Aorta (tissue), 5 donors: ENCODE measurements at regions not wholly inside any gene's neighbourhood (a gene's known extent, or its start where the extent isn't known, plus 50 kb on each side); places are given as distances from the start of the nearest gene placed in this dataset.
"Not testable (repeated sequence)": the region's sequence is repeated elsewhere in the genome, so short reads cannot be mapped to it uniquely, and the experiment has no call there.

Experiments
- ATAC-seq: fragments of 200-7000 bp; cut with Tn5 transposase; one replicate; pipeline ENCODE4 v1.9.1; 2022; ENCODE audit warnings: moderate library complexity; ENCODE audit not compliant: low FRiP score
- DNase-seq, 2 donors: peaks; one replicate each; pipeline ENCODE4 v3.0.0-alpha.2; 2020
- H3K27ac ChIP-seq, 2 donors: one replicate each; pipeline ENCODE4 v1.5.1; 2013; ENCODE audit warnings: low read length in 2 of 2, mild to moderate bottlenecking in 2 of 2, moderate library complexity in 2 of 2, control low read depth in 1 of 2, inconsistent platforms in 1 of 2, low read depth in 1 of 2
- H3K27me3 ChIP-seq, 2 donors: one replicate each; pipeline ENCODE4 v1.6.1; 2013; ENCODE audit warnings: control low read depth in 1 of 2, low read length in 1 of 2, mild to moderate bottlenecking in 1 of 2, moderate library complexity in 1 of 2; ENCODE audit not compliant: insufficient read depth in 2 of 2, control insufficient read depth in 1 of 2
- H3K36me3 ChIP-seq, 2 donors: one replicate each; pipeline ENCODE4 v1.6.1; 2013; ENCODE audit warnings: control low read depth in 1 of 2, low read length in 1 of 2, mild to moderate bottlenecking in 1 of 2; ENCODE audit not compliant: insufficient read depth in 2 of 2, control insufficient read depth in 1 of 2
- H3K4me1 ChIP-seq, 2 donors: one replicate each; pipeline ENCODE4 v1.6.1; 2013; ENCODE audit warnings: low read length in 2 of 2, control low read depth in 1 of 2, mild to moderate bottlenecking in 1 of 2, moderate library complexity in 1 of 2; ENCODE audit not compliant: insufficient read depth in 2 of 2, control insufficient read depth in 1 of 2
- H3K4me3 ChIP-seq, 2 donors: one replicate each; pipeline ENCODE4 v1.5.1; 2013; ENCODE audit warnings: low read length in 2 of 2, control low read depth in 1 of 2, mild to moderate bottlenecking in 1 of 2
- H3K9me3 ChIP-seq: one replicate; pipeline ENCODE4 v1.6.1; 2013; ENCODE audit warnings: mild to moderate bottlenecking, low read length; ENCODE audit not compliant: control insufficient read depth
- WGBS, 2 donors: extraction: QIAGEN DNeasy Blood & Tissue Kit; methylation state at CpG; one replicate each; pipeline ENCODE4 v1.1.7; 2013; 5-methylcytosine and 5-hydroxymethylcytosine counted together
- intact Hi-C, 2 donors: fragments of 100-400 bp; cut with DNase I; formaldehyde crosslinking; loops; one replicate each; pipeline versions ENCODE4 v1.14.2 to v1.15.0; 2022
- donor health status: healthy with polysubstance abuse.
- donor health status: Bipolar disorder and iron deficiency.
- donor health status: DM: no; HTN: no; CAD: no.
- donor health status: DM: no; HTN: no; CAD: no.
- donor health status: DM: yes; HTN: yes; CAD: no.

DNA sequence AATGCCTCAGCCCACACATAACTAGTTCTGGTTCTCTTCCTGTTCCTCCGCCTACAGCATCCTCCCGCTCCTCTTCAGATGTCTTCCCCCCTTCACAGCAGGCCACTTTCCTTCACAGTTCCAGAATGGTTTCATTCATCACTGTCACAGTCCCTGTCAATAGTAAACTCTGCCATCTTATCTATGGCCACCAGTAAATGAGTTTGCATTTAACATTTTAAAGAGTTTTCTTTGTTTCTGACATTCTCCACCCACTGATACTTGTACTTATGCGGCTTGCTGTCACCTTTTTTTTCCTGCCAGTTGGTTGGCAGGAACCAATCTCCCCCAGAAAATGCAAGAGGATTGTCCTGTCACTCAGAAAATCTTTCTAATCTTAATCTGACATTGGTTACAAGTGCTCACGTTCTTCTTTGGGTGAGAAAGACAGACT, 114.1 kb downstream of the GLUD2 start:
- Histone ChIP-seq H3K4me3 (no peak overlapping the region), H3K27me3 (no peaks in the 10 kb centered on the region), H3K36me3 (no peaks in the 10 kb centered on the region), H3K27ac (no peak overlapping the region), H3K4me1 (no peaks in the 10 kb centered on the region), H3K9me3 (no peaks in the 10 kb centered on the region)
- ATAC-seq (no peak), DNase-seq (no peak)
- WGBS, 2 donors = 37 to 46% methylated on average over 4 of the region's 4 CpGs
- intact Hi-C loops = no loop called here

DNA sequence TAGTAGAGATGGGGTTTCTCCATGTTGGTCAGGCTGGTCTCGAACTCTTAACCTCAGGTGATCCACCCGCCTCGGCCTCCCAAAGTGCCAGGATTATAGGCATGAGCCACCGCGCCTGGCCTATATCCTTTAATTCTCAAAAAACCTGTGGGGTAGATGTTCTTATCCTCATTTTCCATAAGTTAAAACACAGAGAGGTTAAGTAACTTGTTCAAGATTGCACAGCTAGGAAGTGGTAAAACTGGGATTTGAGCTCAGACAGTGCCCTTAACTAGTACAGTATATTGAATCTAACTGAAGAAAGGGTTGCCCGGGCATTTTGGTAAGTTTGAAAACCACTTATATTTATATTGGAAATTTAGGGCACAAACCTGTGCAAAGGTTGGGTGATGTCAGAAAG, 116.0 kb downstream of the GLUD2 start:
- no peaks in the 10 kb centered on the region for H3K36me3 ChIP-seq
- DNase-seq = no peak
- H3K4me1 ChIP-seq = no peaks in the 10 kb centered on the region
- no peak overlapping the region for H3K4me3 ChIP-seq
- no peak for ATAC-seq
- H3K27me3 ChIP-seq = no peaks in the 10 kb centered on the region
- no peaks in the 10 kb centered on the region for H3K9me3 ChIP-seq
- no peak overlapping the region for H3K27ac ChIP-seq
- 95 to 98% methylated on average over 6 of the region's 6 CpGs for WGBS, 2 donors
- intact Hi-C loops = no loop called here

DNA sequence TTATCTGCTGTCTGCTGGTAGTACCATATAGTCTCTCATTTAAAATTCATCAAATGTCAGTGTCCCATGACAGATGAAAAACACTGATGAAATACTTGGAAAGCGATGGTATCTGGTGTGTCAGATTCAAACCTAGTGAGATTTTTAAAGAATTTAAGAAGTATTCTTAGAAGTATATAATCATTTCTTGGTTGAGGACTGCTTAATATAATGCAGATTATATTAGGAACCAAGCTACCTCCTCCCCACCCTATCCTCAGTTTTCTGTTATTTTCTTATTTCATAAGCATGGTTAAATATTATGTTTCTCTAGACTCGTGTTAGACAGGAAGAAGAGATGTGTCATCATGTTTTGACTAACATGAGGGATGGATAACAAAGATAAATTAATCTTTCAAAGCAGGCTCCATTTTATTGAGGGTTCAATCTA, 118.5 kb downstream of the GLUD2 start:
- Histone ChIP-seq H3K4me1 (no peaks in the 10 kb centered on the region), H3K27ac (no peak overlapping the region), H3K27me3 (no peaks in the 10 kb centered on the region), H3K36me3 (no peaks in the 10 kb centered on the region), H3K4me3 (no peak overlapping the region), H3K9me3 (no peaks in the 10 kb centered on the region)
- ATAC-seq = no peak
- intact Hi-C loops = no loop called here
- WGBS, 2 donors = 38 to 49% methylated on average over 2 of the region's 2 CpGs
- no peak for DNase-seq

DNA sequence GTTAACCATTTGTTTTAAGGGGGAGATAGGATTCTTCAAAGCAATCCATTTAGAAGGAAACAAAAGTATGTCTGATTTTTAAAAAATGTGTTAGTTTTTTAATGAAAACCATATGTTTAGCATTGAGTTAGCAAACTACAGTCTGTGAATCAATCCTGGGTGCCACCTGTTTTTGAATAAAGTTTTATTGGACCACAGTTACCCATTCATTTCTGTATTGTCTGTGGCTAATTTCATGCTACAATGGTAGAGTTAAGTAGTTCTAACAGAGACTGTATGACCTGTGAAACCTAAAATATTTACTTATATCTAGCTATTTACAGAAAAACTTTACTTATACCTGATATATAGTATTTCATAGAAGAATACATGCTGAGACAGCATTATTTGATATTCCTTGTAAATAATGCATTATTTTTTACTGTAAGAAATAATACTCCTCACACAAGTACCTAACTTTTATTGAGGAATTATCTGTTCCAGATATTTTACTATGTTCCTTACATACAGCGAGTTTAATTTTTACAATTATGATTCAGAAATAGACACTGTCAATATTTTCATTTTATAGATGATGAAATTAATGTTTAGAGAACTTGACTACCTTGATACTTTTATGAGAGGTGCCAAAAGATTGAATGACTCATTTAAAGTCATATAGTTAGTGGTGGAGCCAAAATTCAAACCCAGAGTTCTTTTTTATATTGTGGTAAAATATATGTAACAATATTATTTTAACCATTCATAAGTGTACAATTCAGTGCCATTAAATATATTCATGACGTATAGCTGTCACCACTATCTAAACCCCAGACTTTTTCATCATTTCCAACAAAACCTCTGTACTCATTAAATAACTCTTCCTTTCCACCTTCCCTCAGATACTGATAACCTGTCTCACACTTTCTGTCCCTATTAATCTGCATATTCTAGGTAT, 122.0 kb downstream of the GLUD2 start:
- no peak overlapping the region for H3K4me3 ChIP-seq
- H3K36me3 ChIP-seq = no peaks in the 10 kb centered on the region
- DNase-seq (no peak), ATAC-seq (no peak)
- H3K27ac ChIP-seq = no peak overlapping the region
- H3K4me1 ChIP-seq = no peaks in the 10 kb centered on the region
- WGBS, 2 donors = 46 to 82% methylated on average over 2 of the region's 2 CpGs
- H3K9me3 ChIP-seq = no peaks in the 10 kb centered on the region
- H3K27me3 ChIP-seq = no peaks in the 10 kb centered on the region
- intact Hi-C loops = no loop called here

DNA sequence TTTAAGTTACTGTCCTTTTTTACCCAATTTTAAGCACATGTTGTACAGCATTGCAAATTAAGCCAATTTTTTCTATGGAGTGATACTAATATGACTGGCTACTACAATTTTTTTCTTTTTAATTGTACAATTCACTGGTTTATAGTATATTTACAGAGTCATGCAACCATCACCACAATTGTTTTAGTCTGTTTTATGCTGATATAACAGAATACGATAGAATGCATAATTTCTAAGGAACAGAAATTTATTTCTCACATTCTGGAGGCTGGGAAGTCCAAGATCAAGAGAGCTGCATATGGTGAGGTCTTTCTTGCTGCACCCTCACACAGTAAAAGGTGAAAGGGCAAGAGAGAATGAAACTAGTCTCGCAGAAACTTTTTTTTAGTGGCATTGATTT, 125.3 kb downstream of the GLUD2 start:
- intact Hi-C loops = no loop called here
- Histone ChIP-seq H3K9me3 (no peaks in the 10 kb centered on the region), H3K27ac (no peak overlapping the region), H3K4me1 (no peaks in the 10 kb centered on the region), H3K4me3 (no peak overlapping the region), H3K36me3 (no peaks in the 10 kb centered on the region), H3K27me3 (no peaks in the 10 kb centered on the region)
- DNase-seq (no peak), ATAC-seq (no peak)
- 71 to 92% methylated on average over 2 of the region's 2 CpGs for WGBS, 2 donors

GRCh38 chrX:121179972-121180371, 132.6 kb downstream of the GLUD2 start:
- Histone ChIP-seq H3K4me3 (no peak overlapping the region), H3K27me3 (no peaks in the 10 kb centered on the region), H3K36me3 (no peaks in the 10 kb centered on the region), H3K27ac (no peak overlapping the region), H3K4me1 (no peaks in the 10 kb centered on the region), H3K9me3 (no peaks in the 10 kb centered on the region)
- intact Hi-C loops = no loop called here
- ATAC-seq = no peak
- 70 to 78% methylated on average over 1 of the region's 1 CpG for WGBS, 2 donors
- no peak for DNase-seq

- Histone ChIP-seq H3K36me3 (no peaks in the 10 kb centered on the region), H3K27me3 (no peaks in the 10 kb centered on the region), H3K9me3 (no peaks in the 10 kb centered on the region), H3K4me1 (no peaks in the 10 kb centered on the region), H3K4me3 (no peak overlapping the region), H3K27ac (no peak overlapping the region)
- no peak for DNase-seq
- intact Hi-C loops = no loop called here
- 76 to 92% methylated on average over 10 of the region's 10 CpGs for WGBS, 2 donors
- no peak for ATAC-seq
These were observed 144.4 kb downstream of the GLUD2 start for GRCh38 chrX:121191779-121192178.

- DNase-seq (no peak), ATAC-seq (no peak)
- Histone ChIP-seq H3K4me1 (no peaks in the 10 kb centered on the region), H3K27me3 (no peaks in the 10 kb centered on the region), H3K27ac (no peak overlapping the region), H3K4me3 (no peak overlapping the region), H3K9me3 (no peaks in the 10 kb centered on the region), H3K36me3 (no peaks in the 10 kb centered on the region)
- WGBS, 2 donors = 89 to 90% methylated on average over 2 of the region's 2 CpGs
- intact Hi-C loops = loop anchor here in 1 of 2 donors (2.0 kb wide), 1 partner anchor 49 kb away; no protein-coding TSS in a partner anchor
These were observed 148.3 kb downstream of the GLUD2 start for GRCh38 chrX:121195719-121196118.

DNA sequence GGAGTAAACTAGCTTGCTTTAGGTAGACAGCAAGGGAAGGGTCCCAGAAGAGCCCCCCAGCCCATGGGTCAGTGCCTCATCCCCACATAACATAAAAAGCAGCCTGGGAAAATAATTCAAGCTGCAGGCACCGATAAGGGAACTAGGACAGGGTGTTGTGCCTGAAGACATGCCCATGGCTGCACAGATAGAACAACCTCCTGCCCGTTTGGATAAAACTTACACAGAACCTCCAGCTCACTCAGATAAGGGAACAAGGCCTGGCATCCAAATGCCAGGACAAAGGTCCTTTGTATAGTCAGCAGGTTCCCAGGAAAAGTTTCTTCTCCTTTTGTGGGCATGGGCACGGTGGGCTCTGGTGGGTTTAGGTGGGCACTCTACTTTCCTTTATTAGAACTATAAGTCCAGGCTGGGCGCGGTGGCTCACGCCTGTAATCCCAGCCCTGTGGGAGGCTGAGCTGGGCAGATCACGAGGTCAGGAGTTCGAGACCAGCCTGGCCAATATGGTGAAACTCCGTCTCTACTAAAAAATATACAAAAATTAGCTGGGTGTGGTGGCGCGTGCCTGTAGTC, 149.5 kb downstream of the GLUD2 start:
- H3K4me1 ChIP-seq, H3K9me3 ChIP-seq, H3K4me3 ChIP-seq, ATAC-seq, H3K36me3 ChIP-seq, H3K27me3 ChIP-seq, H3K27ac ChIP-seq, DNase-seq: not testable (repeated sequence)
- intact Hi-C loops = loop anchor here in 1 of 2 donors (2.0 kb wide), 1 partner anchor 50 kb away; no protein-coding TSS in a partner anchor
- WGBS, 2 donors = 82 to 94% methylated on average over 11 of the region's 11 CpGs
